GM23248 (cell line): ENCODE measurements at regions not wholly inside any gene's neighbourhood (a gene's known extent, or its start where the extent isn't known, plus 50 kb on each side); places are given as distances from the start of the nearest gene placed in this dataset.

Source experiments
- DNase-seq: peaks from one replicate; pipeline ENCODE4 v3.0.0-alpha.2; 2015
- H2AFZ ChIP-seq: fragments of 200-600 bp; sonication (generic); 2 replicates; pipeline ENCODE4 v1.6.1; 2016; ENCODE audit warnings: antibody characterized with exemption
- H3F3A ChIP-seq: fragments of 200-600 bp; sonication (generic); 2 replicates; pipeline ENCODE4 v1.6.1; 2016; ENCODE audit warnings: mild to moderate bottlenecking, antibody characterized with exemption, mixed run types; ENCODE audit not compliant: insufficient read depth
- H3K27ac ChIP-seq: fragments of 200-600 bp; sonication (generic); 2 replicates; pipeline ENCODE4 v1.5.1; 2016; ENCODE audit warnings: mild to moderate bottlenecking
- H3K27me3 ChIP-seq: fragments of 200-600 bp; sonication (generic); replicated peaks from 2 replicates; pipeline ENCODE4 v1.6.1; 2016; ENCODE audit warnings: mild to moderate bottlenecking; ENCODE audit not compliant: insufficient read depth
- H3K36me3 ChIP-seq: fragments of 200-600 bp; sonication (generic); 2 replicates; pipeline ENCODE4 v1.6.1; 2016; ENCODE audit warnings: low read depth, mild to moderate bottlenecking
- H3K4me1 ChIP-seq: fragments of 200-600 bp; sonication (generic); 2 replicates; pipeline ENCODE4 v1.6.1; 2016; ENCODE audit warnings: mild to moderate bottlenecking; ENCODE audit not compliant: insufficient read depth
- H3K4me2 ChIP-seq: fragments of 200-600 bp; sonication (generic); one replicate; pipeline ENCODE4 v1.6.1; 2016; ENCODE audit warnings: mild to moderate bottlenecking; ENCODE audit not compliant: unreplicated experiment
- H3K4me3 ChIP-seq: fragments of 200-600 bp; sonication (generic); 2 replicates; pipeline ENCODE4 v1.5.1; 2016; ENCODE audit warnings: mild to moderate bottlenecking
- H3K79me2 ChIP-seq: fragments of 200-600 bp; sonication (generic); 2 replicates; pipeline ENCODE4 v1.6.1; 2016; ENCODE audit warnings: mild to moderate bottlenecking; ENCODE audit not compliant: insufficient read depth
- H3K9ac ChIP-seq: fragments of 200-600 bp; sonication (generic); 2 replicates; pipeline ENCODE4 v1.6.1; 2016; ENCODE audit warnings: mild to moderate bottlenecking
- H3K9me2 ChIP-seq: fragments of 200-600 bp; sonication (generic); 2 replicates; pipeline ENCODE4 v1.6.1; 2016; ENCODE audit warnings: mixed run types, mild to moderate bottlenecking, moderate library complexity; ENCODE audit not compliant: insufficient read depth
- H3K9me3 ChIP-seq: fragments of 200-600 bp; sonication (generic); one replicate; pipeline ENCODE4 v1.6.1; 2017; ENCODE audit warnings: low read depth
- H4K20me1 ChIP-seq: fragments of 200-600 bp; sonication (generic); 2 replicates; pipeline ENCODE4 v1.6.0; 2016; ENCODE audit not compliant: insufficient read depth
- EZH2 ChIP-seq: fragments of 200-600 bp; sonication (generic); IDR thresholded peaks from 2 replicates; pipeline ENCODE4 v1.6.1; 2018; ENCODE audit warnings: antibody characterized with exemption, mild to moderate bottlenecking; ENCODE audit not compliant: insufficient read depth, poor library complexity, severe bottlenecking
- EZH2phosphoT487 ChIP-seq: fragments of 200-600 bp; sonication (generic); IDR thresholded peaks from 2 replicates; pipeline ENCODE4 v1.6.1; 2018; ENCODE audit warnings: antibody characterized with exemption, moderate library complexity, mild to moderate bottlenecking, low read depth; ENCODE audit not compliant: insufficient read depth
- WGBS, 2 experiments: methylation state at CpG; one replicate each; pipeline ENCODE4 v1.1.6; 2015 to 2017; ENCODE audit warnings: low lambda C conversion rate in 2 of 2, low coverage in 1 of 2; ENCODE audit errors: missing lambda C conversion rate in 2 of 2; 5-methylcytosine and 5-hydroxymethylcytosine counted together
- in situ Hi-C: fragments of 300-500 bp; cut with MboI; formaldehyde crosslinking; loops from 2 replicates; pipeline ENCODE4 v1.15.0; 2020

- peak overlapping the region; percentile 39; the same call in 1 of the 2 replicates for H2AFZ ChIP-seq
- H3K27me3 ChIP-seq: peaks cover 14% of the 10 kb centered on the region
- H3K9me2 ChIP-seq: no peaks in the 10 kb centered on the region
- 11 to 13% methylated on average over 10 of the region's 10 CpGs for WGBS, 2 experiments
- H3F3A ChIP-seq: peaks cover 21% of the 10 kb centered on the region; the same call in 1 of the 2 replicates
- no peaks in the 10 kb centered on the region for H3K9me3 ChIP-seq
- H3K4me3 ChIP-seq: peak overlapping the region; percentile 45
- H3K27ac ChIP-seq: peak overlapping the region; percentile 41; the same call in 1 of the 2 replicates
- H3K79me2 ChIP-seq: no peaks in the 10 kb centered on the region
- H3K9ac ChIP-seq: no peak overlapping the region; the same call in 1 of the 2 replicates
- H4K20me1 ChIP-seq: no peaks in the 10 kb centered on the region
- peak overlapping the region; percentile 56 for H3K4me2 ChIP-seq
- in situ Hi-C loops: no loop called here
- H3K4me1 ChIP-seq: peaks cover 24% of the 10 kb centered on the region
- no peaks in the 10 kb centered on the region for H3K36me3 ChIP-seq
- TF ChIP-seq EZH2 (no peak), EZH2phosphoT487 (no peak)
- DNase-seq: peak; percentile 54
These were observed 209.5 kb downstream of the FNDC1 start for GRCh38 chr6:159378411-159379328.

- Histone ChIP-seq H3K9me2 (no peaks in the 10 kb centered on the region), H3K4me1 (peaks cover 24% of the 10 kb centered on the region), H4K20me1 (no peaks in the 10 kb centered on the region), H3K4me2 (peak overlapping the region; percentile 65), H3K4me3 (peak overlapping the region; percentile 15; the same call in 1 of the 2 replicates), H3K27me3 (peaks cover 5% of the 10 kb centered on the region; the same call in 1 of the 2 replicates), H3K79me2 (no peaks in the 10 kb centered on the region), H3K9me3 (no peaks in the 10 kb centered on the region), H3K27ac (0 out of 2 replicates have a peak overlapping the region, but pooled peaks have one; percentile 1), H3K36me3 (no peaks in the 10 kb centered on the region), H3K9ac (no peak overlapping the region), H2AFZ (no peak overlapping the region), H3F3A (peaks cover 21% of the 10 kb centered on the region; the same call in 1 of the 2 replicates)
- in situ Hi-C loops: no loop called here
- DNase-seq: peak; percentile 64
- no peak for TF ChIP-seq EZH2
- TF ChIP-seq EZH2phosphoT487: no peak
- 2 to 5% methylated on average over 9 of the region's 9 CpGs for WGBS, 2 experiments
These were observed 207.4 kb downstream of the FNDC1 start for GRCh38 chr6:159376516-159377158.

- Histone ChIP-seq H3K9me2 (no peaks in the 10 kb centered on the region), H3F3A (peaks cover 21% of the 10 kb centered on the region; the same call in 1 of the 2 replicates), H3K9ac (no peak overlapping the region), H3K4me1 (peaks cover 24% of the 10 kb centered on the region), H2AFZ (no peak overlapping the region), H3K4me2 (no peak overlapping the region), H3K4me3 (no peak overlapping the region), H3K27me3 (no peaks in the 10 kb centered on the region), H3K27ac (no peak overlapping the region), H3K9me3 (no peaks in the 10 kb centered on the region), H4K20me1 (no peaks in the 10 kb centered on the region), H3K36me3 (no peaks in the 10 kb centered on the region), H3K79me2 (no peaks in the 10 kb centered on the region)
- no peak for DNase-seq
- 78 to 79% methylated on average over 15 to 19 of the region's 19 CpGs for WGBS, 2 experiments
- in situ Hi-C loops: no loop called here
- TF ChIP-seq EZH2phosphoT487 (no peak), EZH2 (no peak)
These were observed 205.8 kb downstream of the FNDC1 start for GRCh38 chr6:159375014-159375413.

- H2AFZ ChIP-seq: no peak overlapping the region
- in situ Hi-C loops: no loop called here
These were observed 204.5 kb downstream of the FNDC1 start for GRCh38 chr6:159373670-159374069.

More at GRCh38 chr6:159373670-159374069, 204.5 kb downstream of the FNDC1 start:
- Histone ChIP-seq H3K4me1 (peaks cover 20% of the 10 kb centered on the region), H3K79me2 (no peaks in the 10 kb centered on the region), H3K4me2 (no peak overlapping the region), H3K9me3 (no peaks in the 10 kb centered on the region), H3F3A (peaks cover 17% of the 10 kb centered on the region; the same call in 1 of the 2 replicates), H4K20me1 (no peaks in the 10 kb centered on the region), H3K36me3 (no peaks in the 10 kb centered on the region), H3K4me3 (no peak overlapping the region), H3K27ac (no peak overlapping the region), H3K9ac (no peak overlapping the region), H3K9me2 (no peaks in the 10 kb centered on the region), H3K27me3 (no peaks in the 10 kb centered on the region)
- WGBS, 2 experiments: 57 to 70% methylated on average over 6 of the region's 6 CpGs
- DNase-seq: no peak
- no peak for TF ChIP-seq EZH2
- TF ChIP-seq EZH2phosphoT487: no peak
